Osteoblast (primary cell): ENCODE measurements at regions not wholly inside any gene's neighbourhood (a gene's known extent, or its start where the extent isn't known, plus 50 kb on each side); places are given as distances from the start of the nearest gene placed in this dataset.
A peak's percentile ranks its signal among the peaks of the same experiment; 100 is the strongest.

ENCODE experiments used
- DNase-seq: peaks from one replicate; pipeline ENCODE4 v3.0.0; 2011; ENCODE audit warnings: low spot score, mixed read lengths; ENCODE audit not compliant: insufficient read length; ENCODE audit errors: missing footprints
- H2AFZ ChIP-seq: 2 replicates; pipeline ENCODE4 v1.6.0; 2011; ENCODE audit warnings: mild to moderate bottlenecking, low read length
- H3K27ac ChIP-seq: 2 replicates; pipeline ENCODE4 v1.5.1; 2011; ENCODE audit warnings: mild to moderate bottlenecking, low read depth, low read length, moderate library complexity
- H3K27me3 ChIP-seq: 2 replicates; pipeline ENCODE4 v1.6.0; 2012; ENCODE audit warnings: mild to moderate bottlenecking, control low read depth, inconsistent platforms, low read length, moderate library complexity; ENCODE audit not compliant: insufficient read depth
- H3K36me3 ChIP-seq: 2 replicates; pipeline ENCODE4 v1.5.1; 2011; ENCODE audit warnings: mild to moderate bottlenecking, low read length, control low read depth, moderate library complexity; ENCODE audit not compliant: insufficient read depth
- H3K4me1 ChIP-seq: 2 replicates; pipeline ENCODE4 v1.5.1; 2011; ENCODE audit warnings: mild to moderate bottlenecking, low read length, control low read depth, moderate library complexity; ENCODE audit not compliant: insufficient read depth
- H3K4me2 ChIP-seq: 2 replicates; pipeline ENCODE4 v1.6.0; 2011; ENCODE audit warnings: mild to moderate bottlenecking, low read length; ENCODE audit not compliant: insufficient read depth
- H3K4me3 ChIP-seq: fragments of 200-600 bp; sonication (generic); 3 replicates; pipeline ENCODE4 v1.5.1; 2012; ENCODE audit warnings: mild to moderate bottlenecking, low read length, inconsistent platforms; ENCODE audit not compliant: insufficient read depth
- H3K79me2 ChIP-seq: 2 replicates; pipeline ENCODE4 v1.6.0; 2012; ENCODE audit warnings: mild to moderate bottlenecking, low read length, control low read depth, inconsistent platforms; ENCODE audit not compliant: insufficient read depth
- H3K9me3 ChIP-seq: 2 replicates; pipeline ENCODE4 v1.5.1; 2011; ENCODE audit warnings: low read depth, low read length, control low read depth
- H4K20me1 ChIP-seq: 2 replicates; pipeline ENCODE4 v1.6.0; 2012; ENCODE audit warnings: mild to moderate bottlenecking, low read length, control low read depth; ENCODE audit not compliant: insufficient read depth
- TF ChIP-seq, protein P1 (sequence below): IDR thresholded peaks from 2 replicates; pipeline ENCODE4 v1.5.1; 2011; ENCODE audit warnings: mild to moderate bottlenecking, low read depth, low read length, moderate library complexity; ENCODE audit errors: extremely low read depth

DNA sequence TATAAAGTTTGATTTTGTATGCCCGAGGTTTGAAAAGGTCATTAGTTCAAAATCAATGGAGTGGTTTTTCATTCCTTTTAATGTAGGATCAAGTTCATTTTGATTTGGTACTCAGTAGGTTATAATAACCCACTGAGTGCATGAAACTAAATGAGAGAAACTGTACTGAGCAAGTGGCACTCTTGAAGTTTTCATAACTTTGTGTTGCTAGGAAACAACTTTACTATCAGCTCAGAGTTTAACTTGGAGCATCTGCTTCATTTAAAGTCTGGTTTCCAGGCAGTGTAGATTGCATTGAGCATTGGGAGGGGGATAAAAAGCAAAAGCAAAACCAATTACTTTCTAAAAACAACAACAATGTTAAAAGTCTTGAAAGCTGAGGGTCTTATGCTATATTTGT lies 1361.6 kb upstream of the CHAC2 start:
- Histone ChIP-seq H3K4me3 (no peak overlapping the region), H3K4me1 (no peaks in the 10 kb centered on the region), H3K9me3 (no peaks in the 10 kb centered on the region), H3K36me3 (no peaks in the 10 kb centered on the region), H3K79me2 (no peaks in the 10 kb centered on the region), H3K27ac (no peak overlapping the region), H3K27me3 (no peaks in the 10 kb centered on the region), H2AFZ (no peak overlapping the region), H3K4me2 (no peak overlapping the region), H4K20me1 (no peaks in the 10 kb centered on the region)
- TF ChIP-seq, protein P1, sequence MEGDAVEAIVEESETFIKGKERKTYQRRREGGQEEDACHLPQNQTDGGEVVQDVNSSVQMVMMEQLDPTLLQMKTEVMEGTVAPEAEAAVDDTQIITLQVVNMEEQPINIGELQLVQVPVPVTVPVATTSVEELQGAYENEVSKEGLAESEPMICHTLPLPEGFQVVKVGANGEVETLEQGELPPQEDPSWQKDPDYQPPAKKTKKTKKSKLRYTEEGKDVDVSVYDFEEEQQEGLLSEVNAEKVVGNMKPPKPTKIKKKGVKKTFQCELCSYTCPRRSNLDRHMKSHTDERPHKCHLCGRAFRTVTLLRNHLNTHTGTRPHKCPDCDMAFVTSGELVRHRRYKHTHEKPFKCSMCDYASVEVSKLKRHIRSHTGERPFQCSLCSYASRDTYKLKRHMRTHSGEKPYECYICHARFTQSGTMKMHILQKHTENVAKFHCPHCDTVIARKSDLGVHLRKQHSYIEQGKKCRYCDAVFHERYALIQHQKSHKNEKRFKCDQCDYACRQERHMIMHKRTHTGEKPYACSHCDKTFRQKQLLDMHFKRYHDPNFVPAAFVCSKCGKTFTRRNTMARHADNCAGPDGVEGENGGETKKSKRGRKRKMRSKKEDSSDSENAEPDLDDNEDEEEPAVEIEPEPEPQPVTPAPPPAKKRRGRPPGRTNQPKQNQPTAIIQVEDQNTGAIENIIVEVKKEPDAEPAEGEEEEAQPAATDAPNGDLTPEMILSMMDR: no peak
- no peak for DNase-seq

DNA sequence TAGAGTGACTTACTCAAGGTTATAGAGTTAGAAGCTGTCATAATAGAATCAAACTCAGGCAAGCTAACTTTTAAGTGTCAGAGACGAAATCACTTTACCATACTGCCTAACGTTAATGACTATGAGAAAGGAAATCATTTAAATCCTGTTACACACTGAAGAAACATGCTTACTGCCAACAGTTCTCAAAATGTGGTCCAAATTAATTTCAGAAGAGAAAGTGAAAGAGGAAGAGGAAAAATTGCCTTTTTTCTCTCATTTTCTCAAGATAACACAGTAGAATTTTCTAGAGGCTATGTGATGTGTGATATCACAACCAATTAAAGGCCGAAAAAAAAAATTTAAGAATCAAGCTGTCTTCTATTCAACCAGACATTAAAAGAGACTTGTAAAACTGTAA lies 1362.7 kb upstream of the CHAC2 start:
- no peak overlapping the region for H3K4me3 ChIP-seq
- no peaks in the 10 kb centered on the region for H3K36me3 ChIP-seq
- H3K4me1 ChIP-seq: no peaks in the 10 kb centered on the region
- DNase-seq: peak; percentile 72
- no peak overlapping the region for H3K4me2 ChIP-seq
- no peaks in the 10 kb centered on the region for H3K9me3 ChIP-seq
- H4K20me1 ChIP-seq: no peaks in the 10 kb centered on the region
- TF ChIP-seq, protein P1: no peak
- H3K79me2 ChIP-seq: no peaks in the 10 kb centered on the region
- H3K27me3 ChIP-seq: no peaks in the 10 kb centered on the region
- H3K27ac ChIP-seq: no peak overlapping the region
- H2AFZ ChIP-seq: peak overlapping the region; percentile 23

DNA sequence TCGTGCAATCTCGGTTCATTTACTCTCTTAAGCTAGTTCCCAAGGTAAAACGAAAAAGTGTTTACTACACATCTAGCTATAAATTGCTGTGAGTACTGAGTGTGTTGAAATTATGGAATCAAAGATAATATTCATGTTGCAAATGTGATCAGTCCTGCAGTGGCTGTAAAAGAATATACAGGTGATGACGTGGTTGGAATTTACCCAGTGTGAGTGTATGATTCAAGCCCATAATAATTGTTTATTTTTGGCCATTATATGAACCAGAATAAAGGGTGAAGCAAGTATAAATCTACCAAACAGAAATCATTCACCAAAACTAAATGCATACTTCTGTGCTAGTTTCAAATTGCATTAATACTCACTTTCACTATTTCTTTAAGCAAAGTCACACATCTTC lies 1363.6 kb upstream of the CHAC2 start:
- no peak for DNase-seq
- Histone ChIP-seq H3K79me2 (no peaks in the 10 kb centered on the region), H3K4me2 (no peak overlapping the region), H3K4me3 (no peak overlapping the region), H4K20me1 (no peaks in the 10 kb centered on the region), H3K36me3 (no peaks in the 10 kb centered on the region), H3K27ac (no peak overlapping the region), H3K4me1 (no peaks in the 10 kb centered on the region), H2AFZ (no peak overlapping the region), H3K27me3 (no peaks in the 10 kb centered on the region), H3K9me3 (no peaks in the 10 kb centered on the region)
- TF ChIP-seq, protein P1: no peak

GRCh38 chr2:52402128-52402527 lies 1365.5 kb upstream of the CHAC2 start:
- Histone ChIP-seq H2AFZ (no peak overlapping the region), H3K79me2 (no peaks in the 10 kb centered on the region), H3K4me1 (no peaks in the 10 kb centered on the region), H3K4me3 (no peak overlapping the region), H3K4me2 (no peak overlapping the region), H3K36me3 (no peaks in the 10 kb centered on the region), H3K9me3 (no peaks in the 10 kb centered on the region), H3K27ac (no peak overlapping the region), H4K20me1 (no peaks in the 10 kb centered on the region), H3K27me3 (no peaks in the 10 kb centered on the region)
- TF ChIP-seq, protein P1: no peak
- no peak for DNase-seq
